Panc1 (cell line): ENCODE measurements at regions not wholly inside any gene's neighbourhood (a gene's known extent, or its start where the extent isn't known, plus 50 kb on each side); places are given as distances from the start of the nearest gene placed in this dataset.

ENCODE experiments used
- ATAC-seq: fragments of 200-7000 bp; cut with Tn5 transposase; 2 replicates; pipeline ENCODE4 v1.9.1; 2020; ENCODE audit warnings: mild to moderate bottlenecking, moderate library complexity
- BruUV-seq: library from RNA; stranded (reverse); fragments of 400-500 nt; replicated peaks from 2 replicates; lab custom pipeline; 2021; lab: Mats Ljungman, UMichigan
- CTCF ChIA-PET: fragments of 300-600 bp; sonication (Branson Sonifier 250); formaldehyde crosslinking; loops from one replicate; lab custom pipeline; 2022; ENCODE audit warnings: antibody characterized with exemption; lab: Charles Lee
- POLR2A ChIA-PET: fragments of 300-600 bp; sonication (Branson Sonifier 250); formaldehyde crosslinking; loops from one replicate; lab custom pipeline; 2022; ENCODE audit warnings: antibody characterized with exemption; lab: Charles Lee
- DNase-seq: peaks from one replicate; pipeline ENCODE4 v3.0.0-alpha.2; 2010; ENCODE audit warnings: low read depth, low spot score
- H3K27ac ChIP-seq: 2 replicates; pipeline ENCODE4 v1.5.1; 2011; ENCODE audit warnings: mild to moderate bottlenecking, low read length, inconsistent platforms
- H3K27me3 ChIP-seq: fragments of 200-500 bp; sonication (Bioruptor generic); 2 replicates; pipeline ENCODE4 v1.6.0; 2014; ENCODE audit warnings: low read length, inconsistent platforms; ENCODE audit not compliant: control insufficient read depth, insufficient read depth
- H3K36me3 ChIP-seq: fragments of 200-500 bp; sonication (Bioruptor generic); 2 replicates; pipeline ENCODE4 v1.5.1; 2014; ENCODE audit warnings: inconsistent platforms, mild to moderate bottlenecking, low read length, moderate library complexity; ENCODE audit not compliant: control insufficient read depth, insufficient read depth
- H3K4me1 ChIP-seq: 2 replicates; pipeline ENCODE4 v1.5.1; 2011; ENCODE audit warnings: inconsistent platforms, mild to moderate bottlenecking, low read length, moderate library complexity; ENCODE audit not compliant: control insufficient read depth, insufficient read depth
- H3K4me3 ChIP-seq, 2 experiments: 2 replicates each; pipeline ENCODE4 v1.5.1; 2011 to 2012; ENCODE audit warnings: low read depth in 2 of 2, low read length in 2 of 2, mild to moderate bottlenecking in 2 of 2, inconsistent platforms in 1 of 2, moderate library complexity in 1 of 2
- H3K9me3 ChIP-seq: fragments of 200-500 bp; sonication (Bioruptor generic); 2 replicates; pipeline ENCODE4 v1.5.1; 2014; ENCODE audit warnings: low read depth, mild to moderate bottlenecking, inconsistent platforms, low read length, moderate library complexity; ENCODE audit not compliant: control insufficient read depth, insufficient read depth
- CTCF ChIP-seq: fragments of 450-650 bp; IDR thresholded peaks from 2 replicates; pipeline ENCODE4 v1.5.1; 2017; ENCODE audit warnings: mild to moderate bottlenecking
- POLR2AphosphoS5 ChIP-seq: IDR thresholded peaks from 2 replicates; pipeline ENCODE4 v1.6.1; 2012; ENCODE audit warnings: mild to moderate bottlenecking, low read depth, low read length, moderate library complexity
- REST ChIP-seq, 2 experiments: IDR thresholded peaks; 2 replicates each; pipeline ENCODE4 v1.6.1; 2011 to 2012; ENCODE audit warnings: low read depth in 2 of 2, control low read depth in 1 of 2, low read length in 1 of 2, mild to moderate bottlenecking in 1 of 2, moderate library complexity in 1 of 2; ENCODE audit not compliant: insufficient read depth in 1 of 2
- SIN3A ChIP-seq: IDR thresholded peaks from 2 replicates; pipeline ENCODE4 v1.6.1; 2012; ENCODE audit warnings: low read depth, mild to moderate bottlenecking, low read length, moderate library complexity, borderline replicate concordance; ENCODE audit not compliant: insufficient read depth
- TCF7L2 ChIP-seq: IDR thresholded peaks from 2 replicates; pipeline ENCODE4 v1.6.1; 2011; ENCODE audit warnings: mild to moderate bottlenecking, low read depth, low read length, inconsistent platforms
- in situ Hi-C: cut with HindIII; loops from 2 replicates; pipeline ENCODE4 v1.10.0; 2016; ENCODE audit warnings: low sequenced_read_pairs, low pct_unique_long_range_greater_than_20kb
- intact Hi-C: fragments of 100-400 bp; cut with micrococcal nuclease; formaldehyde crosslinking; loops from one replicate; pipeline ENCODE4 v1.10.0; 2022; ENCODE audit not compliant: unreplicated experiment

GRCh38 chr17:36870720-36870999 lies 66.6 kb upstream of the LHX1 start:
- TF ChIP-seq POLR2AphosphoS5: no peak
- no peak for TF ChIP-seq REST (IDR thresholded peaks at IDR 0.05; ENCODE audit: insufficient read depth in 1 of 2, low read depth in 2 of 2, low read length in 1 of 2)
- no peak for TF ChIP-seq CTCF
- no peak for TF ChIP-seq TCF7L2
- TF ChIP-seq SIN3A: no peak
- Histone ChIP-seq H3K9me3 (no peaks in the 10 kb centered on the region), H3K36me3 (no peaks in the 10 kb centered on the region), H3K4me3 (no peak overlapping the region), H3K27ac (no peak overlapping the region), H3K4me1 (no peaks in the 10 kb centered on the region), H3K27me3 (no peaks in the 10 kb centered on the region)
- POLR2A ChIA-PET: no interaction called here
- DNase-seq (no peak), ATAC-seq (peak; percentile 58; the same call in 1 of the 2 replicates)
- CTCF ChIA-PET: no interaction called here
- in situ Hi-C loops (no loop called here), intact Hi-C loops (no loop called here)
- BruUV-seq: no TSS peak

- H3K4me3 ChIP-seq: no peak overlapping the region
- intact Hi-C loops (no loop called here), in situ Hi-C loops (no loop called here)
- POLR2A ChIA-PET: no interaction called here
- no peak overlapping the region for H3K27ac ChIP-seq
- CTCF ChIA-PET: no interaction called here
- no TSS peak for BruUV-seq
- H3K4me1 ChIP-seq: no peaks in the 10 kb centered on the region
- no peaks in the 10 kb centered on the region for H3K27me3 ChIP-seq
- TF ChIP-seq POLR2AphosphoS5: no peak
- no peak for TF ChIP-seq REST (IDR thresholded peaks at IDR 0.05; ENCODE audit: insufficient read depth in 1 of 2, low read depth in 2 of 2, low read length in 1 of 2)
- ATAC-seq (no peak), DNase-seq (no peak)
- H3K9me3 ChIP-seq: no peaks in the 10 kb centered on the region
- no peaks in the 10 kb centered on the region for H3K36me3 ChIP-seq
These were observed 61.5 kb upstream of the LHX1 start for GRCh38 chr17:36875698-36876293.
